ENCODE measurements at regions not wholly inside any gene's neighbourhood (a gene's known extent, or its start where the extent isn't known, plus 50 kb on each side); places are given as distances from the start of the nearest gene placed in this dataset.

GRCh38 chr2:36134281-36134680, 221.3 kb upstream of the CRIM1 start:
- Histone ChIP-seq H3K79me2 (ENCODE audit: low read length) (no peaks in the 10 kb centered on the region), H3K4me3 (ENCODE audit: low read length) (no peak overlapping the region)
- TF ChIP-seq CTCF (IDR thresholded peaks at IDR 0.05; ENCODE audit: low read depth, low read length) (no peak), EZH2phosphoT487 (IDR thresholded peaks at IDR 0.05; ENCODE audit: low read depth) (no peak)

GRCh38 chr2:36128359-36128758, 227.2 kb upstream of the CRIM1 start:
- no peaks in the 10 kb centered on the region for H3K4me1 ChIP-seq (ENCODE audit: low read length)
- no peak overlapping the region for H3K27ac ChIP-seq (ENCODE audit: low read length)
- no peaks in the 10 kb centered on the region for H3K36me3 ChIP-seq (replicated peaks; ENCODE audit: low read depth, low read length)
- no peak overlapping the region for H3K4me2 ChIP-seq (ENCODE audit: low read length)
- no peak overlapping the region for H2AFZ ChIP-seq (ENCODE audit: low read depth, low read length)
- H3K4me3 ChIP-seq (ENCODE audit: low read length) = no peak overlapping the region
- TF ChIP-seq CTCF (IDR thresholded peaks at IDR 0.05; ENCODE audit: low read depth, low read length) = no peak
- TF ChIP-seq EZH2phosphoT487 (IDR thresholded peaks at IDR 0.05; ENCODE audit: low read depth) = no peak
- no peak overlapping the region for H3K9ac ChIP-seq (ENCODE audit: low read length)
- H3K79me2 ChIP-seq (ENCODE audit: low read length) = no peaks in the 10 kb centered on the region
- H3K27me3 ChIP-seq (ENCODE audit: low read depth, low read length) = no peaks in the 10 kb centered on the region
- no peaks in the 10 kb centered on the region for H4K20me1 ChIP-seq (ENCODE audit: insufficient read depth, low read length)
- H3K9me3 ChIP-seq (ENCODE audit: insufficient read depth, low read length) = no peaks in the 10 kb centered on the region

More at GRCh38 chr2:36134281-36134680, 221.3 kb upstream of the CRIM1 start:
- Histone ChIP-seq H3K36me3 (replicated peaks; ENCODE audit: low read depth, low read length) (no peaks in the 10 kb centered on the region), H3K9ac (ENCODE audit: low read length) (no peak overlapping the region), H3K27ac (ENCODE audit: low read length) (no peak overlapping the region), H3K27me3 (ENCODE audit: low read depth, low read length) (no peaks in the 10 kb centered on the region), H3K4me2 (ENCODE audit: low read length) (no peak overlapping the region), H3K4me1 (ENCODE audit: low read length) (no peaks in the 10 kb centered on the region), H4K20me1 (ENCODE audit: insufficient read depth, low read length) (no peaks in the 10 kb centered on the region), H3K9me3 (ENCODE audit: insufficient read depth, low read length) (no peaks in the 10 kb centered on the region), H2AFZ (ENCODE audit: low read depth, low read length) (no peak overlapping the region)

- Histone ChIP-seq H3K9me3 (ENCODE audit: insufficient read depth, low read length) (no peaks in the 10 kb centered on the region), H3K27me3 (ENCODE audit: low read depth, low read length) (no peaks in the 10 kb centered on the region), H3K4me2 (ENCODE audit: low read length) (no peak overlapping the region), H2AFZ (ENCODE audit: low read depth, low read length) (no peak overlapping the region), H3K4me1 (ENCODE audit: low read length) (no peaks in the 10 kb centered on the region), H4K20me1 (ENCODE audit: insufficient read depth, low read length) (no peaks in the 10 kb centered on the region), H3K36me3 (replicated peaks; ENCODE audit: low read depth, low read length) (no peaks in the 10 kb centered on the region), H3K27ac (ENCODE audit: low read length) (no peak overlapping the region), H3K4me3 (ENCODE audit: low read length) (no peak overlapping the region), H3K79me2 (ENCODE audit: low read length) (no peaks in the 10 kb centered on the region), H3K9ac (ENCODE audit: low read length) (no peak overlapping the region)
- TF ChIP-seq EZH2phosphoT487 (IDR thresholded peaks at IDR 0.05; ENCODE audit: low read depth) (no peak), CTCF (IDR thresholded peaks at IDR 0.05; ENCODE audit: low read depth, low read length) (no peak)
Observed at GRCh38 chr2:36125702-36126101, 229.9 kb upstream of the CRIM1 start.

- H3K79me2 ChIP-seq (ENCODE audit: low read length) = no peaks in the 10 kb centered on the region
- no peaks in the 10 kb centered on the region for H3K9me3 ChIP-seq (ENCODE audit: insufficient read depth, low read length)
- no peak overlapping the region for H3K9ac ChIP-seq (ENCODE audit: low read length)
- H3K27me3 ChIP-seq (ENCODE audit: low read depth, low read length) = no peaks in the 10 kb centered on the region
- H2AFZ ChIP-seq (ENCODE audit: low read depth, low read length) = no peak overlapping the region
- no peaks in the 10 kb centered on the region for H3K36me3 ChIP-seq (replicated peaks; ENCODE audit: low read depth, low read length)
- H4K20me1 ChIP-seq (ENCODE audit: insufficient read depth, low read length) = no peaks in the 10 kb centered on the region
- H3K4me3 ChIP-seq (ENCODE audit: low read length) = no peak overlapping the region
- no peaks in the 10 kb centered on the region for H3K4me1 ChIP-seq (ENCODE audit: low read length)
- no peak overlapping the region for H3K27ac ChIP-seq (ENCODE audit: low read length)
- TF ChIP-seq EZH2phosphoT487 (IDR thresholded peaks at IDR 0.05; ENCODE audit: low read depth) = no peak
- TF ChIP-seq CTCF (IDR thresholded peaks at IDR 0.05; ENCODE audit: low read depth, low read length) = no peak
- H3K4me2 ChIP-seq (ENCODE audit: low read length) = no peak overlapping the region
Observed at GRCh38 chr2:36123995-36124394, 231.6 kb upstream of the CRIM1 start.

Measured in OCI-LY3 (cell line).